GM18520 (cell line): ENCODE measurements at regions not wholly inside any gene's neighbourhood (a gene's known extent, or its start where the extent isn't known, plus 50 kb on each side); places are given as distances from the start of the nearest gene placed in this dataset.

Experiments
- ATAC-seq: cut with Tn5 transposase; IDR thresholded peaks from one replicate; pipeline ENCODE4 v1.9.1; 2021; ENCODE audit not compliant: unreplicated experiment

DNA sequence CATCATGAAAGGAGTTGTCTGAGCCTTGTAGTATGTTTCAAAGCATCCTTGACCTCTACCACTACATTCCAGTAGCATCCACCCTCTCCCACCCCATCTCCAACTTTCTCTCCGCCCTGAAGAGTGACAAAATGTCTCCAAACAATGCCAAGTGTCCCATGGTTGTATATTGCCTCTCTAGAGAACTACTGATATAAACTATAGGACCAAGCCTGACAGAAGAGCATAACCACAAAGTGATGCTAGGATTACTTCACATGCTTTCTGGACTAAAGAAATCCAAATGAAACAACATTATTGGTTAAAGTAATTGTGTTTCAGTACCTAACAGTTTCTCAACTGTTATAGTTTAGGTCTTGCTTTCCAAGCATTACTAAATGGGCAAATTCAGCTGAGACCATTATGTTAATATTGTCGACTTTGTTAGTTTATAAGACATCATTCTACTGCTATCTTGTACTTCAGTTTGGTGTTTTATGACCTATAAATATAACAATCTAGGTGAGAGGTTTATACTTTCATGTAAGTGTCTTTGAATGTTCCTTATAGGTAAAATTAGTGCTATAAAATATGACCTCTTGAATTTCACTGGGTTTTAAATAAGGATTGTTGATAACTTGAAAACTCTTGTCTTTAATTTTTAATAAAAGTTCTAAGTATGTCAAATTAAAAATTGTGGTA, 117.4 kb downstream of the SUCNR1 start:
- ATAC-seq: no peak

DNA sequence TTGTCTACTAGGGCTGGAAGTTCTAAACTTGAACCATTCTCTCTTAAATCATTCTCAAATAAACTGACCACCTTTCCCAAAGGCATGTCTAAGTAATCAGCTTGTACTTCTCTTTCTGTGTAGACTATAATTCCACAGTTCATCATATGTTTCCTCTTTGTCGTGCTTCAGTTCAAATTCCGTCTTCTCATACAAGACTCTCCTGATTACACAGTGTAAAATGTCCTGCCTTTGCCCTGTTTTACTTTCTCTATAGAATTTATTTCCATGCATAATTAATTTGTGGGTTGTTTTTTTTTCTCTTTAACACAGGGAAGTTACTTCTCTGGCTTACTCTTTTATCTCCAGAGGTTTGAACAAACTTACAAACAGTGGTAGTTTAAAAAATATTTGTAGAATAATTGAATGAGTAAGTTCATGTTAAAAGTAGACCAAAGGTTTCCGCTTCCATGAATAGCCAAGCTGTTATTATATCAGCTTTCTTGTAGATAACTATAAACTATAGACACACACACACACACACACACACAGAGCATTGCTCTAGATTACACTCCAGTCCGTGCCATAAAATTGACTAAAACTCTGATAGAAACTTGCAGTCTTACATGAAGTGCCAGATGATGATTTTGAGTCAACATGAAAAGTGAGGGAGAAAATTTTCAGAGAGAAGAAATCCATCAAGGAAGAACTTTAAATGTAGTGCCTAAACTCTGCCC, 119.0 kb downstream of the SUCNR1 start:
- no peak for ATAC-seq

DNA sequence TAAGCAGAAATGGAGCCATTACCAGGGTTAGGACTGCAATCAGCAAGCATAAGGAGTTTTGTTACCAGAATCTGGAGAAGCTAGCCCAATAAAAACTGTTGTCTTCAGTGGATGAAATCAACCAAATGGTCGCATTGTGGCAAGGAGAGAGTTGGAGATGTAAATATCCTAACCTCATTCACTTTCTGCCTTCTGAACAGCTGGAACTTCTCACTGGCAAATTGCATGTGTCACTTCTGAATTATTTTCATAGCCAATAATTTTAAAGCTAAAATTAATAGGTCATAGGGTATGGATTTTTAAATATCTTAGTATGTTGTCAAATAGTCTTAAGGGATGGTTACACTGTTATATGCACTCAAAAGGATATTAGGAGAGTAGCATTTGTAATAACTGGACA, 121.6 kb downstream of the SUCNR1 start:
- ATAC-seq: no peak

DNA sequence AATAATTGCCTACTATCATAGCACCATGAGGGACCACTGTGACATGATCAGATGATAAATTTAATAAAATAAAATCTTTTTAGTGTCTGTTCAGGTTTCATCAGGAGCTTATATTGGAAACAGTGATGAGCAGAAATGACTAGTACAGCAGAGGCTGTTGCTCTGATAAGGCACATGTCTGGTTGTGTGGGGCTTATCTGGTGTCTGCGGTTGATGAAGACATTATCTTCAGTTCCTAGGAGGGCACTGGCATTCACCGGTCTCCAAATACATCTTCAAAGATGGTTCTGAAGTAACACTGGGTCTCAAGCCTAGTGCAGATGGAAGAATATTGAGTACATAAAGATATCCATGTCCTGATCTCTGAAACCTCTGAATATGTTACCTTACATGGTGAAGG, 125.3 kb downstream of the SUCNR1 start:
- no peak for ATAC-seq

DNA sequence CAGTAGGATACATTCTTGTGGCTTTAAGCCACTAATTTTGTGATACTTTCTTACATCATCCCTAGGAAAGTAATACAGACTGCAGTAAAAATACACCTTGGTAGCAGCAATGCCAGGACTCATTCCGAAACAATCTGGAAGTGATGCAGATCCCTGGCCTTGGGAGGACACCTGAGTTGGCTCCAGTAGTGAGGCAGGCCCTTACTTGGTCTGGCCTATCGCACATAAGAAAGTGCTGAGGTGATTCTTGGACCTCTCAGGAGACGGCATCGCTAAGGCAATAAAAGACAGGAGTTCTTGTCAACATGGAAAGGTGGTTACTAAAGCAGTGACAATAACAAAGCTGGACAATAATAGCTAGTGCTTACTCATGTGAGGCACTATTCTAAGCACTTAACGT, 126.5 kb downstream of the SUCNR1 start:
- ATAC-seq: no peak

DNA sequence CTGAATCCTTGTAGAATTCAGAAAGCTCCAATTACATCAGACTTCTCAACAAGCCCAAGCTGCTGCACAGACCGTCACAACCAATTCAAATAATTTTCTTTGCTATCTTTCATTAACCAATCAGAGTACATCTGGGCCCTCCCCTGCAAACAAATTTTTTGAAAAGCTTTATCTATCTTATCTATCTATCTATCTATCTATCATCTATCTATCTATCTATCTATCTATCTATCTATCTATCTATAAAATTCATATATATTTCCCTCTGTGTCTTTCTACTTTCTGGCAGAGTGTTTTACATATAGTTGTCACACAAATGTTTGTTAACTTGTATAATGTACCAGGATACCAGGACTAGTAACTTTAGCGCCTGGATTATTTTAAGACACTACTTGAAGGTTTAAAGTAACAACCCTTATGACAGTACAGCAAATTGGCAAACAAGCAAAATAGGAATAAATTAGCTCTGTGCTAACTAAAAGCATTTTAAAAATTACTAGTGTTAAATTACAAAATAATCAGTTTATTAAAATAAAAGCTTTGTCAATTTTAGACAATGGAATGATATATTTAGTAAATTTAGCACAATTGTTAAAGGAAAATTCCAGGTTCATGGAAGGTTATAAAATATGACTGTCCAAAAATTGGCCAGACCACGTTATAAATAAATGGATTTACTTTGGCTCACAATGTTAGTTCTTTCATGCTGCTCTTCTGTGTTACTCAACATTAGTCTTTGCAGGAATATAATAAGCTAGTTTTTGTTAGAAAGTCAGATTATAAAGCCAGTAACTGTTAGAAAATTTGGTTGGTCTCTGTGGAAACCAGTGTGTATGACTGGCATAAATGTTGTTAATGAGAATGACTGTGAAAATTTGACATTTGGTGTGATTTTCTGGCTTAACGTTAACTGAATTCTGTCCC, 138.6 kb downstream of the SUCNR1 start:
- ATAC-seq: no peak

DNA sequence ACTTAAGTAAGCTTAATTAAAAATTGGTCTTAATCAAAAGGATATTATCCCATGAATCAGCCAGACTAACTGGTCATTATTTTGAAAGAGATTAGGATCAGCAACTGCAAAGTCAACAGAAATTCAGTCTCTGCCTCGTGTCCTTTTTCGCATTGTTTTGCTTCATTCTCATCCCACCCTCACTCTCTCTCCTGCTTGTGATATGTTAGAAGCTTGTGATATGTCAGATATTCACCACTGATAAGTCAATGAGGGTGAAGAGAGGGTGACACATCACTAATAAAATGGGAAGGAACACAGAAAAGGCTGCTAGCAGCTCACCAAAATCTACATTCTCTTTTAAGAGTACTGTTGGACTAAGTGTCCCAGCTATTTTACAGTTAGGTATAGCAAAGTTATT, 146.1 kb downstream of the SUCNR1 start:
- ATAC-seq: no peak

DNA sequence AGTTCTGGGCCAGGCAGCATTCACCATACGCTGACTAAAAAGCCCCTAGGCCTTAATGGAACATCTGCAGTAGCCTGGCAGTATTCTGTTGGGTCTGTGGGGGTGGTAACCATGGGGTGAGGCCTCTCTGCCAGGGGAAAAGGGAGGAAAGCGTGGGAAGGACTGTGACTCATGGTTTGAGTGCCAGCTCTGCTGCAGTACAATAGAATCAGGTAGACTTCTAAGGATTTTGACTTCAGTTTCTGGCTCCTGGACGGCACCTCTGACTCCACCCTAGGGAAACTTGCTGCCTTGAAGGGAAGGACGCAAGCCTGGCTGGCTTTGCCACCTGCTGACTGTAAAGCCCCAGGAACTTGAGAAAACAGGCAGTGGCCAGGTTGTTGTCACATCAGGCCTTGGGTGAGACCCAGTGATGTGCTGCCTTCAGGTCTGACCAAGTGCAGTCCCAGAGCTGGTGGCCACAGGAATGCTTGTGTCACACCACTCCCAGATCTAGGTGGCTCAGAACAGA, 148.6 kb downstream of the SUCNR1 start:
- no peak for ATAC-seq

DNA sequence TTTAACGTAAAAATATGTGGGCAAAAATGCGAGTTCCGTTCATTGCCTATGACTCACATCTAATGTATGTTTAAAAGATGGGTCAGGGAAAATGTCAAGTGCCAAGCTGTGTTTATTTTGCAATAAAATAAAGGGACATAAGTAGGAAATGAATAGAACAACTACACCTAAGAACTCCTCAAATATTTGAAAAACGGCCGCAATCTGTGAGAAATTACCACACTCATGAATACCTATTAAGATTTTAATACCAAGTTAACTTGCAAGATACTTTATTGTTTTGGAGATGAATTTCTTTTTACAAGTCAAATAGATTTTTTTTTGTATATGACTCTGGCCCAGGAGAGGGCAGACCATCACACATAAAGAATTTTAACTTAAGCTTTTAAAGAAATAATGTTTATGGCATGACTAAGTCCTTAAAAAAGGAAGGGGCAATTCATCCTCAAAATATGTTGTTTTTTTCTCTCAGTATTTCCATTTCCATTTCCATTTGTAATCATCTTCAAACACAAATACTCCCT, 152.7 kb downstream of the SUCNR1 start:
- no peak for ATAC-seq

DNA sequence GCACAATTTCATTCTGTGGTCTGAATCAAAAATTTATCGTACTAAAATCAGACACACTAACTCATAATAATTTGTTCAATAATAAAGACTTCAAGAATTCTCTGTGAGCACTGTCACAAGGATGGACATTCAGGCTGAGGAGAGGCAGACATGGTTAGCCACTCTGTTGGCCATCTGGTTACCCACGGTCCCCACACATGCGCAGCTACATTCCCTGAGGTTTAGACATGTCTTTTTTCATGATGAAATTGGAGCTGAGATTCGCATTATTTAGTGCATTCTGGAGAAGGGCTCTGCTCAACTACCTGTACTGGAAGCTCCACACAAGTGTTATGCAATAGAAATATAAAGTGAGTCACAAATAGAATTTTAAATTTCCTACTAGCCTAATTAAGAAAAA, 156.9 kb downstream of the SUCNR1 start:
- ATAC-seq: no peak

DNA sequence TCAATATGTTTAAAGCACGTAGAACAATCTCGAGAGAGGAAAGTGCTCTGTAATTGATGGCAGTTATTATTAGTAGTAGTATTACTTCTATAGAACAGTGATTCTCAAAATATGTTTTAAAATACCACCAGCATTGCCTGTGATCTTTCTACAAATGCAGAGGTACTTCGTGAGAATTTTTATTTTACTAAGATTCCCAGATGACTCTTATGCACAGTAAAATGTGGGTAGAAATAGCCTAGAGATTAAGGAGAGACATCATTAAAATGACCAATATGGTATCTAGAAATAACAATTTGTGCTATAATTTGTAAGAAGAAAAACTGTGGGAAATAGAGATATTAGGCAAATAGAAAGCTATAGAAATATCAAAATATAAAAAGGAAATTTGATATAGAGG, 157.9 kb downstream of the SUCNR1 start:
- no peak for ATAC-seq

DNA sequence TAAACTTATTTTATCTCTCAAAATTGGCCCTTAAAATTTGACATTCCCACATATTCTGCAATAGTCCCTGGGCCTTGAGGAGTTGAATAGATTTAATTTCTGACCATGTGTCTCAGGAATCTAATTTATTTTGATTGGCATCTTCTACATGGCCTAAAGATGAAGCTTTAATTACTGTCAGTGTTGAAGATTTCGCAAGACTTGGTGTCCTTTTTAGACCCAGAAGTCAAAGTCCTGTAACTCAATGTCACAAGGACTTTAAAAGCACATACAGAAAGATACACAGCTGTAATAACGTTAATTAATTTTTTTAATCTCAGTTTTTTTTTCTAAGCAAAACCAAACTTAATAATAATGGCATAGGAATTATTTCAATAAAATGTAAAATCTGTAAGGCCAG, 163.9 kb downstream of the SUCNR1 start:
- ATAC-seq: no peak

DNA sequence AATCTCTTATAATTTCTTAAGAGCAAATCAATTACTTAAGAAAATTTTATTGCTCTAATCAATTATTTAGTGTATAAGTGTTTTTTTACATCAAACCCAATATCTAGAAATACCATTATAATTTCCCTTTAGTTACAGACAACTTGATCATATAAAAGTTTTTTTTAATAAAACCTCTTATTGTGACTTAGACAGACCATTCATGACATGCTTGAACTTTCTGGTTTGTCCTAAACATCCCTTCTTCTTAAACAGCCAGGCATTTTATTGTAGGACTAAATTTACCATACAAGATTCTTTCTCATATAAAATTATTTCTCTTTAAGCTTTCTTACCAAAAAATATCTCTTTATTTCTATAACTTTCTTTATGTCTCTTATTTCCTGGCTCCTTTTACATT, 164.5 kb downstream of the SUCNR1 start:
- no peak for ATAC-seq

DNA sequence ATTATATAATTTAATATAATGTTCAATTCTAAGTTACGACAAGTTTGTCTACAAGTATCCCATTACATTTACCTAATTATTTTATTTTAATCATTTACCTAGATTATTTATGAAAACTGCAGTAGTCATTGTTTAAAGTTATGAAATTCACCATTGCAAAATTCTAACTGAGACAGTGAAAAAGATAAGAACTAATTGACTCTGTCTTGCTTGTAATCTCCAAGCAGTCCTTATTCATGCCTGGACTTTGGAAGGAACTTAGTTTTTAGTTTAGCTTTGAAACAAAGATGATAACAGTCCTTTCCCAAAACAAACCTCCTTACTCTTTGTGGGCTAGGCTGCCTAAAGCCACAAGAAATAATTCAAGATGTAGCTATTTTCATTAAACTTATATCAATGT, 165.0 kb downstream of the SUCNR1 start:
- no peak for ATAC-seq

DNA sequence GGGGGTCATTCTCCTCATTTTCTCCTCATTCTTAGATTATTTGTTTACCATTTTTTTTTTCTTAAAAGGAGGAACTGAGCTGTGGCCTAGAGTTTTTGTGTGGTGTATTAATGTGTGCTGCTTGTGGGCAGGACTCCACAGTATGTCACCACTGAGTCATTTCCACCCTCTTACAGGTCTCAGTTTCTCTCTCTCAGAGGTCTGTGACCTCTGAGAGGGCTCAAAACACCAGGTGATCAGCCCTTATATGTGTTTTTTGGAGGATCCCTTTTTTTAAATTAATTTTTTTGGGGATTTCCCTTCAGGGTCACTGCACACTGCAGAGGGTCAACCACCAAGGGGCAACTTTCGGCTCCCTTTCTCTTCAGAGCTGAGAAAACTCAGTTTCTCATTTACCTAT, 166.4 kb downstream of the SUCNR1 start:
- ATAC-seq: peak; percentile 85

DNA sequence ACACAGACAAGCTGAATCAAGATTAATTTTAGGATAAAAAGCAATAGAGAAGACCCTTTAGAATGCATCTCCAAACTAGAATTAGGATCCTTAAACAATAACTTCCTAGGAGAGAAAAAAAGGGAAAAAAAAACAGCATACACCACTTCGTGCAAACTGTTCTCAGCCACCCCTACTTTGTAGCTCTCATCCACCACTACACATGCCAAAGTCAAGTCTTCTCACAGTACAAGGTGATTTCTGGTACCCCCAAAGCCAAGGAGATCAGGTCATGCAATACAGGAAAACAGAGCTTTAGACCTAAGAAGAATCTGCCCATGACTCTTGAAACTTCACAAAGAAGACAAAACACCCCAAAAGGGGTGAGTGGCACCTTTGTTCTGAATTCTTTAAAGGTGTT, 166.9 kb downstream of the SUCNR1 start:
- ATAC-seq: no peak

DNA sequence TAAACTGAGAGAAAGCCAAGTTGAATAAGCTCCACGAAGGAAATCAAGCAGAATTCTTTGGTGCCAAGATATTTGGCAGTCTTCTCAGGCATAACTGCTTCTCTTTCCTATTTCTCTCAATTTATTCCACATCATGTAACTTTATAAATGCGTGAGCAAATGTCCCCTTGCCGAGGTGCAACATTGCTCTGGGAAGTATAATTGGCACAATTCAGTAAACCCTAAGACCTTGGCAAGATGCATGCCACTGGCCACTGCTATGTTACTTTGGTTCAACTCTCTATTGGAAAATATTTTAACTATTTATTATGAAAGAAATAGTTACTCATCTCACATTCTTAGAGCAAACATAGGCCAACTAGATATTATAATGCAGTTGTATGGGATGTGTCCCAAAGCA, 170.2 kb downstream of the SUCNR1 start:
- no peak for ATAC-seq

DNA sequence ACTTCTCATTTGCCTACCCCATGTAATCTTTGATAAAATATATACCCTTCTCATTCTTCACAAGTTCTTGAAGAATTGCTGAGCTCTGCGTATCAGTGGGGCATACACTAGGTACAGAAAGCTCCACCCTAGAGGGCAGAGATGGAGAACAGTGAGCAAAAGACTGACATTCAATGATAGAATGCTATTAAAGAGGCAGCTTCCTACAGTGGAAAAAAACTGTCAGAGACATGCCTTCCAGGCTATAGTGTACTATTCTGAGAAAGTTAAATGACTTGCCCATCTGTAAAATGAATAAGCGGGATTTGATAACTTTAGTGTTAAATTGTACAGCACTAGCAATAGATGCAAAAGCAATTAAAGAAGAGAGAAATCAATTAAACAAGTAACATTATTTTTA, 172.8 kb downstream of the SUCNR1 start:
- no peak for ATAC-seq

DNA sequence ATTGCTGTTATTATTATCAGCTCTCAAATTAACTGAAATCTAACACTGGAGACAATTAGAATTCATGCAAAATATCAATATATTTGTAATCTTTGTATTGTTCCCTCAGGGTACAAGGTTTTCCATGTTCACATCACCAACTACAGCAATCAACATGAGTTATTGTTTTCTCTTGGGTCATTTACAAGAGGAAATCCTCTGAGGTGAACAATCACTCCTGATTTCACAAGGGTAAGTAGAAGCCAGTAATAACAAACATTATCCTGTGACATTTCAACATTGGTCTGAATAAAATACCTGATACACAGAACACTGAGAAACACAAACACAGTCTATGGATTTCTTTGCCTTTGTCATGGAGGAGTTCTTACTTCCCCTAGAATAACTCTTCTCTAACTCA, 174.0 kb downstream of the SUCNR1 start:
- no peak for ATAC-seq

DNA sequence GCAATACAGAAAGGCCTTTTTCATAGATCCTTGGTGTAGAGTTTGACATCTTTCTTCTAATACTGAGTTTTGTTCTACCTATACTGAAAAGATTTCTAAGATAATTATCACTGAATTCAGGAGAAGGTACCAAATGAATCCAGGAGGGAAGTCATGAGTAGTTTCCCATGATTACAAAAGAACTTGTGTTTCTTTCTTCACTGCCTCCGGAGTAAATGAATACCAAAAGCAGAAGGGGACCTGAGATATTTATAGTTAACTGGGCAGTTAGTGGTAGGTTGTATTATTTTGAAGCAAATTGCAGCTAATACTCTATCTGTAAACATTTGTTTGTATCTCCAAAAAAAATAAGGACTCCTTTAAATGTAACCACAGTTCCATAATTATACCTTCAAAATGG, 175.4 kb downstream of the SUCNR1 start:
- no peak for ATAC-seq

DNA sequence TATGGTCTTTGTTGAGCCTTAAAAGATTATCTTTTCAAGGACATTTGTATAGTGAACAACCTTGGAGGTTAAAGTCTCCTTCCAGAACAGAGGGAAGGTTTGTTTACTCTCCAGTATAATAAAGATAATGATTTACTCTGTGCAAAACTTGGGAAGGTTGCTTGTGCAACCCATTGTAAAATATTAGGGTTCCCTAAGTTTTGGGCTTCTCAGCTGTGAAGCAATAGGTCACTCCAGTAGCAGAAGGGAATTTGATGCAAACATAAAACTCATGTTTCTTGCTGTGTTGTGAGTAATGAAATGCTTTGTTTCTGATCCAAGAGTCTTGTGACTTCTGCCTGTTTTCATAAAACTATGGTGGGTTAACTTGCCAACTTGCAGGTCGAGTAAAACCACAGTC, 177.5 kb downstream of the SUCNR1 start:
- no peak for ATAC-seq
